Peyer's patch (tissue), 4 donors: ENCODE measurements at regions not wholly inside any gene's neighbourhood (a gene's known extent, or its start where the extent isn't known, plus 50 kb on each side); places are given as distances from the start of the nearest gene placed in this dataset.

Experiments
- DNase-seq, 3 donors: peaks; one replicate each; pipeline ENCODE4 v3.0.0-alpha.2; 2017 to 2019
- H3K27ac ChIP-seq, 4 donors: fragments of 200-600 bp; sonication (generic); one replicate each; pipeline ENCODE4 v1.5.1; 2016 to 2019
- H3K27me3 ChIP-seq, 2 donors: fragments of 200-600 bp; sonication (generic); one replicate each; pipeline ENCODE4 v1.5.1; 2019
- H3K36me3 ChIP-seq, 3 donors: fragments of 200-600 bp; sonication (generic); one replicate each; pipeline ENCODE4 v1.5.1; 2016 to 2019
- H3K4me1 ChIP-seq, 4 donors: fragments of 200-600 bp; sonication (generic); one replicate each; pipeline ENCODE4 v1.5.1; 2016 to 2019
- H3K4me3 ChIP-seq, 4 donors: fragments of 200-600 bp; sonication (generic); 1 replicate in 3 of 4; 2 replicates in 1 of 4; pipeline ENCODE4 v1.5.1; 2016 to 2019; ENCODE audit warnings: mild to moderate bottlenecking in 1 of 4
- H3K9me3 ChIP-seq, 4 donors: fragments of 200-600 bp; sonication (generic); one replicate each; pipeline ENCODE4 v1.5.1; 2016 to 2019; ENCODE audit warnings: mild to moderate bottlenecking in 1 of 4
- CTCF ChIP-seq, 6 experiments: fragments of 450-650 bp in 4 of 6; fragments of 200-600 bp in 2 of 6; sonication (generic) in 1 of 6; IDR thresholded peaks; one replicate each; pipeline ENCODE4 v1.5.1; 2017 to 2019; ENCODE audit warnings: antibody characterized with exemption in 6 of 6, mild to moderate bottlenecking in 3 of 6, moderate library complexity in 1 of 6
- POLR2A ChIP-seq, 2 donors: fragments of 450-650 bp; IDR thresholded peaks; one replicate each; pipeline ENCODE4 v1.5.1; 2017; ENCODE audit warnings: antibody characterized with exemption in 2 of 2, mild to moderate bottlenecking in 2 of 2, moderate library complexity in 2 of 2

GRCh38 chr6:19538096-19538495, 299.1 kb upstream of the ID4 start:
- no peaks in the 10 kb centered on the region for H3K36me3 ChIP-seq
- no peaks in the 10 kb centered on the region for H3K4me1 ChIP-seq
- H3K9me3 ChIP-seq: no peaks in the 10 kb centered on the region
- DNase-seq: peak in 2 of 3 donors; percentile 77 to 80
- TF ChIP-seq POLR2A (IDR thresholded peaks at IDR 0.05) (no peak), CTCF (IDR thresholded peaks at IDR 0.05) (no peak)
- no peaks in the 10 kb centered on the region for H3K27me3 ChIP-seq
- H3K27ac ChIP-seq: no peak overlapping the region
- no peak overlapping the region for H3K4me3 ChIP-seq

GRCh38 chr6:19547507-19547906, 289.7 kb upstream of the ID4 start:
- DNase-seq: no peak
- no peaks in the 10 kb centered on the region for H3K36me3 ChIP-seq
- H3K9me3 ChIP-seq: no peaks in the 10 kb centered on the region
- H3K4me3 ChIP-seq: no peak overlapping the region
- H3K27ac ChIP-seq: no peak overlapping the region
- no peaks in the 10 kb centered on the region for H3K27me3 ChIP-seq
- H3K4me1 ChIP-seq: no peaks in the 10 kb centered on the region
- TF ChIP-seq CTCF (IDR thresholded peaks at IDR 0.05): no peak
- no peak for TF ChIP-seq POLR2A (IDR thresholded peaks at IDR 0.05)

- Histone ChIP-seq H3K4me3 (no peak overlapping the region), H3K36me3 (no peaks in the 10 kb centered on the region), H3K27ac (no peak overlapping the region), H3K27me3 (no peaks in the 10 kb centered on the region), H3K4me1 (no peaks in the 10 kb centered on the region), H3K9me3 (no peaks in the 10 kb centered on the region)
- no peak for TF ChIP-seq POLR2A (IDR thresholded peaks at IDR 0.05)
- TF ChIP-seq CTCF (IDR thresholded peaks at IDR 0.05): no peak
- DNase-seq: no peak
Measured at GRCh38 chr6:19549109-19549508, 288.1 kb upstream of the ID4 start.

- H3K4me1 ChIP-seq: no peaks in the 10 kb centered on the region
- TF ChIP-seq POLR2A (IDR thresholded peaks at IDR 0.05) (no peak), CTCF (IDR thresholded peaks at IDR 0.05) (no peak)
- no peak for DNase-seq
Measured at GRCh38 chr6:19550380-19550779, 286.8 kb upstream of the ID4 start.

GRCh38 chr6:19551611-19552010, 285.6 kb upstream of the ID4 start:
- Histone ChIP-seq H3K4me3 (no peak overlapping the region), H3K27me3 (no peaks in the 10 kb centered on the region)
- DNase-seq: no peak

More at GRCh38 chr6:19550380-19550779, 286.8 kb upstream of the ID4 start:
- Histone ChIP-seq H3K9me3 (no peaks in the 10 kb centered on the region), H3K27me3 (no peaks in the 10 kb centered on the region), H3K36me3 (no peaks in the 10 kb centered on the region), H3K4me3 (no peak overlapping the region), H3K27ac (no peak overlapping the region)

More at GRCh38 chr6:19551611-19552010, 285.6 kb upstream of the ID4 start:
- TF ChIP-seq POLR2A (IDR thresholded peaks at IDR 0.05) (no peak), CTCF (IDR thresholded peaks at IDR 0.05) (no peak)
- H3K36me3 ChIP-seq: no peaks in the 10 kb centered on the region
- no peaks in the 10 kb centered on the region for H3K9me3 ChIP-seq
- H3K27ac ChIP-seq: no peak overlapping the region
- H3K4me1 ChIP-seq: no peaks in the 10 kb centered on the region
